B cell (primary cell): ENCODE measurements at regions not wholly inside any gene's neighbourhood (a gene's known extent, or its start where the extent isn't known, plus 50 kb on each side); places are given as distances from the start of the nearest gene placed in this dataset.

Experiments
- ATAC-seq: fragments of 200-7000 bp; cut with Tn5 transposase; one replicate; pipeline ENCODE4 v1.10.0; 2021; ENCODE audit warnings: low read depth, mild to moderate bottlenecking, moderate number of reproducible peaks, moderate library complexity
- CTCF ChIA-PET: fragments of 350-600 bp; sonication (Branson Sonifier 250); formaldehyde crosslinking; loops from one replicate; lab custom pipeline; 2021; ENCODE audit warnings: antibody characterized with exemption, inconsistent platforms; lab: Charles Lee
- POLR2A ChIA-PET: fragments of 350-600 bp; sonication (Branson Sonifier 250); formaldehyde crosslinking; loops from one replicate; lab custom pipeline; 2021; ENCODE audit warnings: antibody characterized with exemption; lab: Charles Lee
- DNase-seq: peaks from one replicate; pipeline ENCODE4 v3.0.0; 2013
- H2AFZ ChIP-seq: 2 replicates; pipeline ENCODE4 v1.6.1; 2012; ENCODE audit warnings: mild to moderate bottlenecking, low read depth, low read length; ENCODE audit not compliant: insufficient read depth, poor library complexity, severe bottlenecking
- H3K27ac ChIP-seq, 2 donors: 1 replicate in 1 of 2; 2 replicates in 1 of 2; pipeline ENCODE4 v1.5.1; 2012 to 2013; ENCODE audit warnings: low read length in 2 of 2, mild to moderate bottlenecking in 2 of 2, moderate library complexity in 1 of 2
- H3K27me3 ChIP-seq, 4 experiments: fragments of 200-600 bp in 1 of 4; sonication (generic) in 1 of 4; replicated peaks in 1 of 4; 1 replicate in 2 of 4; 2 replicates in 2 of 4; pipeline versions ENCODE4 v1.6.1 to v1.7.0; 2013 to 2016; ENCODE audit warnings: low read length in 3 of 4, mild to moderate bottlenecking in 2 of 4, mixed read lengths in 1 of 4, moderate library complexity in 1 of 4; ENCODE audit not compliant: insufficient read depth in 4 of 4, control insufficient read depth in 3 of 4; ENCODE audit errors: control extremely low read depth in 1 of 4
- H3K36me3 ChIP-seq, 2 experiments: replicated peaks in 1 of 2; 1 replicate in 1 of 2; 2 replicates in 1 of 2; pipeline versions ENCODE4 v1.6.1 to v1.7.1; 2013; ENCODE audit warnings: low read length in 1 of 2; ENCODE audit not compliant: insufficient read depth in 2 of 2, control insufficient read depth in 1 of 2; ENCODE audit errors: control extremely low read depth in 1 of 2, extremely low read depth in 1 of 2
- H3K4me1 ChIP-seq, 2 donors: fragments of 200-600 bp in 1 of 2; sonication (generic) in 1 of 2; 1 replicate in 1 of 2; 2 replicates in 1 of 2; pipeline versions ENCODE4 v1.5.1 to v1.6.1; 2013 to 2017; ENCODE audit warnings: low read length in 2 of 2; ENCODE audit not compliant: control insufficient read depth in 2 of 2, insufficient read depth in 2 of 2
- H3K4me2 ChIP-seq: replicated peaks from 2 replicates; pipeline ENCODE3; 2012; ENCODE audit warnings: mild to moderate bottlenecking, low read depth, low read length; ENCODE audit not compliant: poor library complexity, severe bottlenecking
- H3K4me3 ChIP-seq, 5 experiments: fragments of 200-600 bp in 1 of 5; sonication (generic) in 1 of 5; 1 replicate in 3 of 5; 2 replicates in 2 of 5; pipeline versions ENCODE4 v1.5.1 to v1.7.0; 2011 to 2016; ENCODE audit warnings: low read length in 4 of 5, mild to moderate bottlenecking in 4 of 5, low read depth in 2 of 5, control low read depth in 1 of 5, moderate library complexity in 1 of 5; ENCODE audit not compliant: insufficient read depth in 1 of 5; ENCODE audit errors: control extremely low read depth in 1 of 5, extremely low read depth in 1 of 5
- H3K79me2 ChIP-seq: fragments of 200-600 bp; sonication (generic); one replicate; pipeline ENCODE4 v1.6.0; 2016; ENCODE audit warnings: low read length; ENCODE audit not compliant: control insufficient read depth, insufficient read depth
- H3K9ac ChIP-seq: fragments of 200-600 bp; sonication (generic); 2 replicates; pipeline ENCODE4 v1.6.1; 2017; ENCODE audit warnings: mild to moderate bottlenecking, low read length, moderate library complexity
- H3K9me3 ChIP-seq, 3 donors: one replicate each; pipeline versions ENCODE4 v1.6.1 to v1.7.1; 2013; ENCODE audit warnings: low read length in 2 of 3; ENCODE audit not compliant: control insufficient read depth in 2 of 3, insufficient read depth in 1 of 3; ENCODE audit errors: control extremely low read depth in 1 of 3
- H4K20me1 ChIP-seq: 2 replicates; pipeline ENCODE4 v1.6.0; 2012; ENCODE audit warnings: mild to moderate bottlenecking, low read length; ENCODE audit not compliant: insufficient read depth, control insufficient read depth, poor library complexity, severe bottlenecking
- H3K27ac Mint-ChIP-seq: one replicate; pipeline ENCODE4 v1.8.0; 2021; ENCODE audit warnings: mixed read lengths
- H3K27me3 Mint-ChIP-seq: one replicate; pipeline ENCODE4 v1.8.0; 2021; ENCODE audit warnings: mixed read lengths
- H3K4me1 Mint-ChIP-seq: one replicate; pipeline ENCODE4 v1.8.0; 2021; ENCODE audit warnings: mixed read lengths
- H3K4me3 Mint-ChIP-seq: one replicate; pipeline ENCODE4 v1.8.0; 2021; ENCODE audit warnings: mixed read lengths
- H3K9me3 Mint-ChIP-seq: one replicate; pipeline ENCODE4 v1.8.0; 2022; ENCODE audit warnings: mixed read lengths; ENCODE audit not compliant: insufficient read depth
- EZH2 ChIP-seq: IDR thresholded peaks from 2 replicates; pipeline ENCODE4 v1.6.1; 2012; ENCODE audit warnings: borderline replicate concordance, low read depth, mild to moderate bottlenecking, moderate library complexity, low read length; ENCODE audit not compliant: insufficient read depth, poor library complexity, severe bottlenecking
- WGBS: methylation state at CpG from one replicate; pipeline ENCODE4 v1.1.5; 2013; ENCODE audit warnings: missing lambda C conversion rate; ENCODE audit not compliant: insufficient coverage; 5-methylcytosine and 5-hydroxymethylcytosine counted together
- intact Hi-C: fragments of 100-400 bp; cut with micrococcal nuclease; formaldehyde crosslinking; loops from one replicate; pipeline ENCODE4 v1.10.0; 2022
- TF ChIP-seq, protein P1 (sequence below): fragments of 200-600 bp; IDR thresholded peaks from one replicate; pipeline ENCODE4 v1.8.0; 2022; ENCODE audit warnings: antibody characterized with exemption, mild to moderate bottlenecking

DNA sequence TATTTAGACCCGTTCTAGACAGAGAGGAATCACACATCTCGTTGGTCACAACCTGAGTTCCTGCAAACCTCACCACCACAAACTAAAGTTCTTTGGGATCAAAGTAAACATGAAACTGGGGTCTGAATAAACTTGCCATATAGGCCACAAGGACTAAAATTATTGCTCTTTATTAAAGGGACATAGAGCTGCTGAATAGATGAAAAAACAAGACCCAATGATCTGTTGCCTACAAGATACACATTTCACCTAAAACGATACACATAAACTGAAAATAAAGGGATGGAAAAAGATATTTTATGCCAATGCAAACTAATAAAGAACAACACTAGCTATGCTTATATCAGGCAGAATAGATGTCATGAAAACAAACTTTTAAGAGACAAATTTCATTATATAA lies 623.0 kb downstream of the TBC1D32 start:
- Histone ChIP-seq H2AFZ (no peak overlapping the region), H3K4me3 (no peak overlapping the region), H3K27ac (no peak overlapping the region), H3K4me1 (no peaks in the 10 kb centered on the region), H3K36me3 (no peaks in the 10 kb centered on the region), H3K9me3 (peaks cover 0 to 4% (median 0%) of the 10 kb centered on the region in 3 donors), H3K4me2 (no peak overlapping the region), H3K27me3 (no peaks in the 10 kb centered on the region), H4K20me1 (no peaks in the 10 kb centered on the region), H3K9ac (no peak overlapping the region), H3K79me2 (no peaks in the 10 kb centered on the region)
- Mint-ChIP-seq H3K9me3 (peaks cover 7% of the 10 kb centered on the region), H3K27me3 (no peaks in the 10 kb centered on the region), H3K4me1 (no peaks in the 10 kb centered on the region), H3K4me3 (no peak overlapping the region), H3K27ac (no peak overlapping the region)
- intact Hi-C loops: no loop called here
- ATAC-seq (no peak), DNase-seq (no peak)
- ChIA-PET CTCF (no interaction called here), POLR2A (no interaction called here)
- 100% methylated on average over 1 of the region's 3 CpGs for WGBS
- TF ChIP-seq, protein P1, sequence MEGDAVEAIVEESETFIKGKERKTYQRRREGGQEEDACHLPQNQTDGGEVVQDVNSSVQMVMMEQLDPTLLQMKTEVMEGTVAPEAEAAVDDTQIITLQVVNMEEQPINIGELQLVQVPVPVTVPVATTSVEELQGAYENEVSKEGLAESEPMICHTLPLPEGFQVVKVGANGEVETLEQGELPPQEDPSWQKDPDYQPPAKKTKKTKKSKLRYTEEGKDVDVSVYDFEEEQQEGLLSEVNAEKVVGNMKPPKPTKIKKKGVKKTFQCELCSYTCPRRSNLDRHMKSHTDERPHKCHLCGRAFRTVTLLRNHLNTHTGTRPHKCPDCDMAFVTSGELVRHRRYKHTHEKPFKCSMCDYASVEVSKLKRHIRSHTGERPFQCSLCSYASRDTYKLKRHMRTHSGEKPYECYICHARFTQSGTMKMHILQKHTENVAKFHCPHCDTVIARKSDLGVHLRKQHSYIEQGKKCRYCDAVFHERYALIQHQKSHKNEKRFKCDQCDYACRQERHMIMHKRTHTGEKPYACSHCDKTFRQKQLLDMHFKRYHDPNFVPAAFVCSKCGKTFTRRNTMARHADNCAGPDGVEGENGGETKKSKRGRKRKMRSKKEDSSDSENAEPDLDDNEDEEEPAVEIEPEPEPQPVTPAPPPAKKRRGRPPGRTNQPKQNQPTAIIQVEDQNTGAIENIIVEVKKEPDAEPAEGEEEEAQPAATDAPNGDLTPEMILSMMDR: no peak
- TF ChIP-seq EZH2: no peak

DNA sequence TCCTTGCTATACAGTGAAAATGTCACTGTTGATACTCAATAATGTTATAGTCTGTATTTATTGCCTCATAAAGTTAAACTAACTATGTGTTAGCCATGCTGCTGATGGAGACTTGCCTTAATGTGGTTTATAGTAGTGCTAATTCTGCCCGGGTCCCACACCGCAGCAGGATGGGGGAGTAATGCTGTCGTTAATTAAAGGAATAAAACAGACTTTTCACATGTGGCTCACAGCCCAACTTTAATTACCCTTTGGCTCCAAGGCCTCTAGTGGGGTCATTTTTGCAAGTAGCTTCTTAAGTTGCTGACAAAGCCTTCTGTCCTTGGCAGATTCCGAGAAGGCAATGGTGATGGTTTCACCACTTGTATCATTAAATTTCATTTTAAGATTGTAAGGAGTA lies 634.3 kb downstream of the TBC1D32 start:
- Histone ChIP-seq H3K4me3 (no peak overlapping the region), H3K27me3 (no peaks in the 10 kb centered on the region), H3K4me2 (no peak overlapping the region), H2AFZ (no peak overlapping the region), H4K20me1 (no peaks in the 10 kb centered on the region), H3K9me3 (no peaks in the 10 kb centered on the region), H3K79me2 (no peaks in the 10 kb centered on the region), H3K27ac (no peak overlapping the region), H3K36me3 (no peaks in the 10 kb centered on the region), H3K9ac (no peak overlapping the region), H3K4me1 (no peaks in the 10 kb centered on the region)
- WGBS: no CpG with 5 or more reads among the region's 4 CpGs
- Mint-ChIP-seq H3K9me3 (no peaks in the 10 kb centered on the region), H3K27me3 (no peaks in the 10 kb centered on the region), H3K4me3 (no peak overlapping the region), H3K27ac (no peak overlapping the region), H3K4me1 (no peaks in the 10 kb centered on the region)
- intact Hi-C loops: no loop called here
- ChIA-PET CTCF (no interaction called here), POLR2A (no interaction called here)
- no peak for DNase-seq
- ATAC-seq: no peak
- TF ChIP-seq, protein P1: no peak
- no peak for TF ChIP-seq EZH2
